GM23338 (cell line): ENCODE measurements at regions not wholly inside any gene's neighbourhood (a gene's known extent, or its start where the extent isn't known, plus 50 kb on each side); places are given as distances from the start of the nearest gene placed in this dataset.

Experiments used
- ATAC-seq: fragments of 200-7000 bp; cut with Tn5 transposase; 3 replicates; pipeline ENCODE4 v1.9.1; 2020
- DNase-seq: peaks from one replicate; pipeline ENCODE4 v3.0.0-alpha.2; 2015; ENCODE audit warnings: low spot score
- H2AFZ ChIP-seq: fragments of 200-600 bp; sonication (generic); 2 replicates; pipeline ENCODE4 v1.8.0; 2016; ENCODE audit warnings: antibody characterized with exemption, mild to moderate bottlenecking, moderate library complexity
- H3F3A ChIP-seq: fragments of 200-600 bp; sonication (generic); replicated peaks from 2 replicates; pipeline ENCODE4 v1.8.0; 2017; ENCODE audit warnings: antibody characterized with exemption, mixed run types, low read depth
- H3K27ac ChIP-seq: fragments of 200-600 bp; sonication (generic); 2 replicates; pipeline ENCODE4 v1.6.1; 2016; ENCODE audit warnings: low read depth
- H3K27me3 ChIP-seq: fragments of 200-600 bp; sonication (generic); 2 replicates; pipeline ENCODE4 v1.8.0; 2016; ENCODE audit warnings: mild to moderate bottlenecking, mixed run types, moderate library complexity; ENCODE audit not compliant: insufficient read depth
- H3K36me3 ChIP-seq: fragments of 200-600 bp; sonication (generic); 2 replicates; pipeline ENCODE4 v1.8.0; 2016; ENCODE audit warnings: mild to moderate bottlenecking; ENCODE audit not compliant: insufficient read depth
- H3K4me1 ChIP-seq: fragments of 200-600 bp; sonication (generic); 2 replicates; pipeline ENCODE4 v1.8.0; 2016; ENCODE audit warnings: mild to moderate bottlenecking, moderate library complexity; ENCODE audit not compliant: insufficient read depth
- H3K4me2 ChIP-seq: fragments of 200-600 bp; sonication (generic); 2 replicates; pipeline ENCODE4 v1.7.1; 2017; ENCODE audit warnings: mixed run types
- H3K4me3 ChIP-seq: fragments of 200-600 bp; sonication (generic); 2 replicates; pipeline ENCODE4 v1.6.1; 2016; ENCODE audit warnings: mixed run types
- H3K79me2 ChIP-seq: fragments of 200-600 bp; sonication (generic); replicated peaks from 2 replicates; pipeline ENCODE4 v1.8.0; 2017; ENCODE audit warnings: mild to moderate bottlenecking; ENCODE audit not compliant: insufficient read depth
- H3K9me2 ChIP-seq: fragments of 200-600 bp; sonication (generic); 2 replicates; pipeline ENCODE4 v1.8.0; 2017; ENCODE audit not compliant: insufficient read depth
- H4K20me1 ChIP-seq: fragments of 200-600 bp; sonication (generic); replicated peaks from 2 replicates; pipeline ENCODE4 v1.8.0; 2017; ENCODE audit warnings: mild to moderate bottlenecking; ENCODE audit not compliant: insufficient read depth
- H3K27ac Mint-ChIP-seq: 2 replicates; pipeline ENCODE4 v1.8.0; 2020; ENCODE audit warnings: inconsistent platforms, mild to moderate bottlenecking, moderate library complexity, mixed read lengths
- H3K27me3 Mint-ChIP-seq: 3 replicates; pipeline ENCODE4 v1.8.0; 2022; ENCODE audit warnings: low read depth, mild to moderate bottlenecking, moderate library complexity, mixed read lengths, inconsistent platforms; ENCODE audit not compliant: insufficient read depth, poor library complexity
- H3K36me3 Mint-ChIP-seq: 3 replicates; pipeline ENCODE4 v1.8.0; 2021; ENCODE audit warnings: low read depth, mild to moderate bottlenecking, inconsistent platforms, moderate library complexity, mixed read lengths
- H3K4me1 Mint-ChIP-seq: 3 replicates; pipeline ENCODE4 v1.8.0; 2020; ENCODE audit warnings: mild to moderate bottlenecking, inconsistent platforms, mixed read lengths
- H3K4me3 Mint-ChIP-seq: 3 replicates; pipeline ENCODE4 v1.8.0; 2021; ENCODE audit warnings: moderate library complexity, mild to moderate bottlenecking, inconsistent platforms, mixed read lengths
- H3K9me3 Mint-ChIP-seq: 3 replicates; pipeline ENCODE4 v1.8.0; 2020; ENCODE audit warnings: moderate library complexity, mild to moderate bottlenecking, inconsistent platforms, mixed read lengths
- CREB1 ChIP-seq: fragments of 250-450 bp; sonication (Bioruptor Pico); IDR thresholded peaks from 2 replicates; pipeline ENCODE4 v1.5.0; 2020; ENCODE audit warnings: low read depth, mild to moderate bottlenecking, moderate library complexity
- EZH2 ChIP-seq: fragments of 200-600 bp; sonication (generic); IDR thresholded peaks from one replicate; pipeline ENCODE4 v1.8.0; 2017; ENCODE audit warnings: antibody characterized with exemption, mild to moderate bottlenecking, low read depth; ENCODE audit not compliant: unreplicated experiment
- EZH2phosphoT487 ChIP-seq: fragments of 200-600 bp; sonication (generic); IDR thresholded peaks from one replicate; pipeline ENCODE4 v1.8.1; 2018; ENCODE audit warnings: antibody characterized with exemption; ENCODE audit not compliant: unreplicated experiment
- JUNB ChIP-seq: IDR thresholded peaks from one replicate; pipeline ENCODE4 v1.6.1; 2016; ENCODE audit warnings: antibody characterized with exemption; ENCODE audit not compliant: unreplicated experiment
- NANOG ChIP-seq: IDR thresholded peaks from 2 replicates; pipeline ENCODE4 v1.6.1; 2016; ENCODE audit warnings: antibody characterized with exemption, borderline replicate concordance
- POLR2AphosphoS5 ChIP-seq: IDR thresholded peaks from 2 replicates; pipeline ENCODE4 v1.6.1; 2016; ENCODE audit warnings: antibody characterized with exemption, low read depth
- STAT1 ChIP-seq: IDR thresholded peaks from one replicate; pipeline ENCODE4 v1.6.1; 2016; ENCODE audit warnings: antibody characterized with exemption; ENCODE audit not compliant: unreplicated experiment
- ZNF114 ChIP-seq: fragments of 250-450 bp; sonication (Bioruptor Pico); IDR thresholded peaks from 2 replicates; pipeline ENCODE4 v1.5.0; 2020; ENCODE audit warnings: mild to moderate bottlenecking, moderate library complexity
- ZNF331 ChIP-seq: fragments of 250-450 bp; sonication (Bioruptor Pico); IDR thresholded peaks from 2 replicates; pipeline ENCODE4 v1.5.0; 2020; ENCODE audit warnings: low read depth, mild to moderate bottlenecking, moderate library complexity
- TF ChIP-seq, protein P1 (sequence below): IDR thresholded peaks from one replicate; pipeline ENCODE4 v1.6.1; 2018; ENCODE audit warnings: antibody characterized with exemption; ENCODE audit not compliant: unreplicated experiment
- TF ChIP-seq, protein P2 (sequence below): IDR thresholded peaks from 2 replicates; pipeline ENCODE4 v1.6.1; 2016; ENCODE audit warnings: antibody characterized with exemption
- TF ChIP-seq, protein P3 (sequence below), 2 experiments: fragments of 200-600 bp in 1 of 2; sonication (generic) in 1 of 2; conservative IDR thresholded peaks; 2 replicates each; pipeline versions ENCODE4 v1.5.1 to v1.6.1; 2016 to 2017; ENCODE audit warnings: antibody characterized with exemption in 2 of 2, low read depth in 2 of 2, mild to moderate bottlenecking in 2 of 2, moderate library complexity in 1 of 2
- TF ChIP-seq, protein P4 (sequence below): fragments of 250-450 bp; sonication (Bioruptor Pico); IDR thresholded peaks from 2 replicates; pipeline ENCODE4 v1.5.0; 2020; ENCODE audit warnings: mild to moderate bottlenecking, moderate library complexity

GRCh38 chr12:41972196-41972595, 172.5 kb downstream of the GXYLT1 start:
- H3K27me3 ChIP-seq, result no peaks in the 10 kb centered on the region
- ATAC-seq (no peak), DNase-seq (no peak)
- H3K4me1 Mint-ChIP-seq, result peaks cover 15% of the 10 kb centered on the region
- no peak overlapping the region for H3K27ac Mint-ChIP-seq
- H3K4me3 Mint-ChIP-seq, result no peak overlapping the region
- no peaks in the 10 kb centered on the region for H3K79me2 ChIP-seq
- no peaks in the 10 kb centered on the region for H4K20me1 ChIP-seq
- TF ChIP-seq, protein P1, sequence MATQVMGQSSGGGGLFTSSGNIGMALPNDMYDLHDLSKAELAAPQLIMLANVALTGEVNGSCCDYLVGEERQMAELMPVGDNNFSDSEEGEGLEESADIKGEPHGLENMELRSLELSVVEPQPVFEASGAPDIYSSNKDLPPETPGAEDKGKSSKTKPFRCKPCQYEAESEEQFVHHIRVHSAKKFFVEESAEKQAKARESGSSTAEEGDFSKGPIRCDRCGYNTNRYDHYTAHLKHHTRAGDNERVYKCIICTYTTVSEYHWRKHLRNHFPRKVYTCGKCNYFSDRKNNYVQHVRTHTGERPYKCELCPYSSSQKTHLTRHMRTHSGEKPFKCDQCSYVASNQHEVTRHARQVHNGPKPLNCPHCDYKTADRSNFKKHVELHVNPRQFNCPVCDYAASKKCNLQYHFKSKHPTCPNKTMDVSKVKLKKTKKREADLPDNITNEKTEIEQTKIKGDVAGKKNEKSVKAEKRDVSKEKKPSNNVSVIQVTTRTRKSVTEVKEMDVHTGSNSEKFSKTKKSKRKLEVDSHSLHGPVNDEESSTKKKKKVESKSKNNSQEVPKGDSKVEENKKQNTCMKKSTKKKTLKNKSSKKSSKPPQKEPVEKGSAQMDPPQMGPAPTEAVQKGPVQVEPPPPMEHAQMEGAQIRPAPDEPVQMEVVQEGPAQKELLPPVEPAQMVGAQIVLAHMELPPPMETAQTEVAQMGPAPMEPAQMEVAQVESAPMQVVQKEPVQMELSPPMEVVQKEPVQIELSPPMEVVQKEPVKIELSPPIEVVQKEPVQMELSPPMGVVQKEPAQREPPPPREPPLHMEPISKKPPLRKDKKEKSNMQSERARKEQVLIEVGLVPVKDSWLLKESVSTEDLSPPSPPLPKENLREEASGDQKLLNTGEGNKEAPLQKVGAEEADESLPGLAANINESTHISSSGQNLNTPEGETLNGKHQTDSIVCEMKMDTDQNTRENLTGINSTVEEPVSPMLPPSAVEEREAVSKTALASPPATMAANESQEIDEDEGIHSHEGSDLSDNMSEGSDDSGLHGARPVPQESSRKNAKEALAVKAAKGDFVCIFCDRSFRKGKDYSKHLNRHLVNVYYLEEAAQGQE, result no peak
- TF ChIP-seq NANOG (no peak), EZH2 (no peak), JUNB (no peak), CREB1 (CRISPR knock-in tag) (no peak), ZNF114 (no peak), STAT1 (no peak), ZNF331 (CRISPR knock-in tag) (no peak), POLR2AphosphoS5 (no peak), EZH2phosphoT487 (no peak)
- TF ChIP-seq, protein P2, sequence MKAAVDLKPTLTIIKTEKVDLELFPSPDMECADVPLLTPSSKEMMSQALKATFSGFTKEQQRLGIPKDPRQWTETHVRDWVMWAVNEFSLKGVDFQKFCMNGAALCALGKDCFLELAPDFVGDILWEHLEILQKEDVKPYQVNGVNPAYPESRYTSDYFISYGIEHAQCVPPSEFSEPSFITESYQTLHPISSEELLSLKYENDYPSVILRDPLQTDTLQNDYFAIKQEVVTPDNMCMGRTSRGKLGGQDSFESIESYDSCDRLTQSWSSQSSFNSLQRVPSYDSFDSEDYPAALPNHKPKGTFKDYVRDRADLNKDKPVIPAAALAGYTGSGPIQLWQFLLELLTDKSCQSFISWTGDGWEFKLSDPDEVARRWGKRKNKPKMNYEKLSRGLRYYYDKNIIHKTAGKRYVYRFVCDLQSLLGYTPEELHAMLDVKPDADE, result no peak
- TF ChIP-seq, protein P3, sequence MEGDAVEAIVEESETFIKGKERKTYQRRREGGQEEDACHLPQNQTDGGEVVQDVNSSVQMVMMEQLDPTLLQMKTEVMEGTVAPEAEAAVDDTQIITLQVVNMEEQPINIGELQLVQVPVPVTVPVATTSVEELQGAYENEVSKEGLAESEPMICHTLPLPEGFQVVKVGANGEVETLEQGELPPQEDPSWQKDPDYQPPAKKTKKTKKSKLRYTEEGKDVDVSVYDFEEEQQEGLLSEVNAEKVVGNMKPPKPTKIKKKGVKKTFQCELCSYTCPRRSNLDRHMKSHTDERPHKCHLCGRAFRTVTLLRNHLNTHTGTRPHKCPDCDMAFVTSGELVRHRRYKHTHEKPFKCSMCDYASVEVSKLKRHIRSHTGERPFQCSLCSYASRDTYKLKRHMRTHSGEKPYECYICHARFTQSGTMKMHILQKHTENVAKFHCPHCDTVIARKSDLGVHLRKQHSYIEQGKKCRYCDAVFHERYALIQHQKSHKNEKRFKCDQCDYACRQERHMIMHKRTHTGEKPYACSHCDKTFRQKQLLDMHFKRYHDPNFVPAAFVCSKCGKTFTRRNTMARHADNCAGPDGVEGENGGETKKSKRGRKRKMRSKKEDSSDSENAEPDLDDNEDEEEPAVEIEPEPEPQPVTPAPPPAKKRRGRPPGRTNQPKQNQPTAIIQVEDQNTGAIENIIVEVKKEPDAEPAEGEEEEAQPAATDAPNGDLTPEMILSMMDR (conservative IDR thresholded peaks at IDR 0.05; ENCODE audit: low read depth in 2 of 2), result no peak
- TF ChIP-seq, protein P4, sequence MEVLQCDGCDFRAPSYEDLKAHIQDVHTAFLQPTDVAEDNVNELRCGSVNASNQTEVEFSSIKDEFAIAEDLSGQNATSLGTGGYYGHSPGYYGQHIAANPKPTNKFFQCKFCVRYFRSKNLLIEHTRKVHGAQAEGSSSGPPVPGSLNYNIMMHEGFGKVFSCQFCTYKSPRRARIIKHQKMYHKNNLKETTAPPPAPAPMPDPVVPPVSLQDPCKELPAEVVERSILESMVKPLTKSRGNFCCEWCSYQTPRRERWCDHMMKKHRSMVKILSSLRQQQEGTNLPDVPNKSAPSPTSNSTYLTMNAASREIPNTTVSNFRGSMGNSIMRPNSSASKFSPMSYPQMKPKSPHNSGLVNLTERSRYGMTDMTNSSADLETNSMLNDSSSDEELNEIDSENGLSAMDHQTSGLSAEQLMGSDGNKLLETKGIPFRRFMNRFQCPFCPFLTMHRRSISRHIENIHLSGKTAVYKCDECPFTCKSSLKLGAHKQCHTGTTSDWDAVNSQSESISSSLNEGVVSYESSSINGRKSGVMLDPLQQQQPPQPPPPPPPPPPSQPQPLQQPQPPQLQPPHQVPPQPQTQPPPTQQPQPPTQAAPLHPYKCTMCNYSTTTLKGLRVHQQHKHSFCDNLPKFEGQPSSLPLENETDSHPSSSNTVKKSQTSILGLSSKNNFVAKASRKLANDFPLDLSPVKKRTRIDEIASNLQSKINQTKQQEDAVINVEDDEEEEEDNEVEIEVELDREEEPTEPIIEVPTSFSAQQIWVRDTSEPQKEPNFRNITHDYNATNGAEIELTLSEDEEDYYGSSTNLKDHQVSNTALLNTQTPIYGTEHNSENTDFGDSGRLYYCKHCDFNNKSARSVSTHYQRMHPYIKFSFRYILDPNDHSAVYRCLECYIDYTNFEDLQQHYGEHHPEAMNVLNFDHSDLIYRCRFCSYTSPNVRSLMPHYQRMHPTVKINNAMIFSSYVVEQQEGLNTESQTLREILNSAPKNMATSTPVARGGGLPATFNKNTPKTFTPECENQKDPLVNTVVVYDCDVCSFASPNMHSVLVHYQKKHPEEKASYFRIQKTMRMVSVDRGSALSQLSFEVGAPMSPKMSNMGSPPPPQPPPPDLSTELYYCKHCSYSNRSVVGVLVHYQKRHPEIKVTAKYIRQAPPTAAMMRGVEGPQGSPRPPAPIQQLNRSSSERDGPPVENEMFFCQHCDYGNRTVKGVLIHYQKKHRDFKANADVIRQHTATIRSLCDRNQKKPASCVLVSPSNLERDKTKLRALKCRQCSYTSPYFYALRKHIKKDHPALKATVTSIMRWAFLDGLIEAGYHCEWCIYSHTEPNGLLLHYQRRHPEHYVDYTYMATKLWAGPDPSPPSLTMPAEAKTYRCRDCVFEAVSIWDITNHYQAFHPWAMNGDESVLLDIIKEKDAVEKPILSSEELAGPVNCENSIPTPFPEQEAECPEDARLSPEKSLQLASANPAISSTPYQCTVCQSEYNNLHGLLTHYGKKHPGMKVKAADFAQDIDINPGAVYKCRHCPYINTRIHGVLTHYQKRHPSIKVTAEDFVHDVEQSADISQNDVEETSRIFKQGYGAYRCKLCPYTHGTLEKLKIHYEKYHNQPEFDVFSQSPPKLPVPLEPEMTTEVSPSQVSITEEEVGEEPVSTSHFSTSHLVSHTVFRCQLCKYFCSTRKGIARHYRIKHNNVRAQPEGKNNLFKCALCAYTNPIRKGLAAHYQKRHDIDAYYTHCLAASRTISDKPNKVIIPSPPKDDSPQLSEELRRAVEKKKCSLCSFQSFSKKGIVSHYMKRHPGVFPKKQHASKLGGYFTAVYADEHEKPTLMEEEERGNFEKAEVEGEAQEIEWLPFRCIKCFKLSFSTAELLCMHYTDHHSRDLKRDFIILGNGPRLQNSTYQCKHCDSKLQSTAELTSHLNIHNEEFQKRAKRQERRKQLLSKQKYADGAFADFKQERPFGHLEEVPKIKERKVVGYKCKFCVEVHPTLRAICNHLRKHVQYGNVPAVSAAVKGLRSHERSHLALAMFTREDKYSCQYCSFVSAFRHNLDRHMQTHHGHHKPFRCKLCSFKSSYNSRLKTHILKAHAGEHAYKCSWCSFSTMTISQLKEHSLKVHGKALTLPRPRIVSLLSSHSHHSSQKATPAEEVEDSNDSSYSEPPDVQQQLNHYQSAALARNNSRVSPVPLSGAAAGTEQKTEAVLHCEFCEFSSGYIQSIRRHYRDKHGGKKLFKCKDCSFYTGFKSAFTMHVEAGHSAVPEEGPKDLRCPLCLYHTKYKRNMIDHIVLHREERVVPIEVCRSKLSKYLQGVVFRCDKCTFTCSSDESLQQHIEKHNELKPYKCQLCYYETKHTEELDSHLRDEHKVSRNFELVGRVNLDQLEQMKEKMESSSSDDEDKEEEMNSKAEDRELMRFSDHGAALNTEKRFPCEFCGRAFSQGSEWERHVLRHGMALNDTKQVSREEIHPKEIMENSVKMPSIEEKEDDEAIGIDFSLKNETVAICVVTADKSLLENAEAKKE, result no peak
- H3K36me3 ChIP-seq, result no peaks in the 10 kb centered on the region
- H2AFZ ChIP-seq, result no peak overlapping the region
- H3K4me3 ChIP-seq, result no peak overlapping the region
- H3F3A ChIP-seq, result no peaks in the 10 kb centered on the region; the same call in 1 of the 2 replicates
- H3K27ac ChIP-seq, result no peak overlapping the region
- H3K9me3 Mint-ChIP-seq, result no peaks in the 10 kb centered on the region; the same call in 2 of the 3 replicates
- H3K4me1 ChIP-seq, result peaks cover 15% of the 10 kb centered on the region
- H3K4me2 ChIP-seq, result no peak overlapping the region
- no peaks in the 10 kb centered on the region for H3K27me3 Mint-ChIP-seq
- H3K9me2 ChIP-seq, result no peaks in the 10 kb centered on the region
- no peaks in the 10 kb centered on the region for H3K36me3 Mint-ChIP-seq
